IMR-90 (cell line): ENCODE measurements at regions not wholly inside any gene's neighbourhood (a gene's known extent, or its start where the extent isn't known, plus 50 kb on each side); places are given as distances from the start of the nearest gene placed in this dataset.

Source experiments
- ATAC-seq: fragments of 200-7000 bp; cut with Tn5 transposase; 2 replicates; pipeline ENCODE4 v1.9.1; 2020; ENCODE audit warnings: low read depth, mild to moderate bottlenecking, moderate library complexity
- BruUV-seq: library from RNA; stranded (reverse); fragments of 400-500 nt; replicated peaks from 2 replicates; lab custom pipeline; 2021; lab: Mats Ljungman, UMichigan
- CTCF ChIA-PET: fragments of 300-600 bp; formaldehyde crosslinking; extraction: SDS; loops from one replicate; lab custom pipeline; 2021; ENCODE audit warnings: antibody characterized with exemption; lab: Yijun Ruan, JAX
- POLR2A ChIA-PET: fragments of 300-600 bp; sonication (Branson Sonifier 250); formaldehyde crosslinking; loops from one replicate; lab custom pipeline; 2022; ENCODE audit warnings: antibody characterized with exemption; ENCODE audit not compliant: unreplicated experiment; lab: Charles Lee
- DNase-seq: peaks from one replicate; pipeline ENCODE4 v3.0.0; 2013
- H2AFZ ChIP-seq: replicated peaks from 2 replicates; pipeline ENCODE3; 2013; ENCODE audit warnings: low read length, mild to moderate bottlenecking; ENCODE audit not compliant: poor library complexity
- H2AK5ac ChIP-seq: 2 replicates; pipeline ENCODE4 v1.6.1; 2013; ENCODE audit warnings: low read depth, low read length, inconsistent platforms
- H2AK9ac ChIP-seq: replicated peaks from 2 replicates; pipeline ENCODE3; 2013; ENCODE audit warnings: mild to moderate bottlenecking, low read depth, low read length, moderate library complexity; ENCODE audit not compliant: poor library complexity
- H2BK120ac ChIP-seq: 2 replicates; pipeline ENCODE4 v1.6.1; 2013; ENCODE audit warnings: low read depth, low read length, inconsistent platforms
- H2BK15ac ChIP-seq: 3 replicates; pipeline ENCODE4 v1.6.1; 2013; ENCODE audit warnings: low read depth, low read length, inconsistent platforms
- H2BK20ac ChIP-seq: 2 replicates; pipeline ENCODE4 v1.6.1; 2013; ENCODE audit warnings: low read depth, mild to moderate bottlenecking, inconsistent platforms, low read length, moderate library complexity
- H2BK5ac ChIP-seq: 2 replicates; pipeline ENCODE4 v1.6.1; 2013; ENCODE audit warnings: mild to moderate bottlenecking, low read depth, low read length, inconsistent platforms; ENCODE audit not compliant: poor library complexity, severe bottlenecking
- H3K14ac ChIP-seq: replicated peaks from 2 replicates; pipeline ENCODE4 v1.6.1; 2013; ENCODE audit warnings: low read depth, low read length, inconsistent platforms
- H3K18ac ChIP-seq: 2 replicates; pipeline ENCODE4 v1.6.1; 2013; ENCODE audit warnings: low read depth, low read length, control low read depth
- H3K23ac ChIP-seq: 2 replicates; pipeline ENCODE4 v1.6.1; 2013; ENCODE audit warnings: low read depth, low read length, inconsistent platforms
- H3K27ac ChIP-seq: 2 replicates; pipeline ENCODE4 v1.5.1; 2013; ENCODE audit warnings: mild to moderate bottlenecking, control low read depth, low read length; ENCODE audit not compliant: insufficient read depth
- H3K27me3 ChIP-seq: 2 replicates; pipeline ENCODE4 v1.6.1; 2013; ENCODE audit warnings: low read length; ENCODE audit not compliant: control insufficient read depth, insufficient read depth
- H3K36me3 ChIP-seq: 2 replicates; pipeline ENCODE4 v1.6.1; 2013; ENCODE audit warnings: low read length, mixed read lengths; ENCODE audit not compliant: control insufficient read depth, insufficient read depth
- H3K4ac ChIP-seq: 2 replicates; pipeline ENCODE4 v1.6.1; 2013; ENCODE audit warnings: low read depth, low read length, inconsistent platforms
- H3K4me1 ChIP-seq: 2 replicates; pipeline ENCODE4 v1.6.1; 2013; ENCODE audit warnings: low read length, mixed read lengths; ENCODE audit not compliant: control insufficient read depth, insufficient read depth
- H3K4me2 ChIP-seq: 2 replicates; pipeline ENCODE4 v1.6.1; 2013; ENCODE audit warnings: low read depth, mild to moderate bottlenecking, control low read depth, low read length, moderate library complexity
- H3K4me3 ChIP-seq: 2 replicates; pipeline ENCODE4 v1.5.1; 2013; ENCODE audit warnings: low read depth, mild to moderate bottlenecking, control low read depth, low read length, moderate library complexity; ENCODE audit not compliant: insufficient read depth
- H3K56ac ChIP-seq: 2 replicates; pipeline ENCODE4 v1.6.1; 2013; ENCODE audit warnings: low read length, inconsistent platforms; ENCODE audit not compliant: insufficient read depth; ENCODE audit errors: extremely low read depth
- H3K79me1 ChIP-seq, 2 experiments: 2 replicates each; pipeline ENCODE4 v1.6.1; 2013; ENCODE audit warnings: low read length in 2 of 2, inconsistent platforms in 1 of 2, low read depth in 1 of 2
- H3K9ac ChIP-seq: 2 replicates; pipeline ENCODE4 v1.6.1; 2013; ENCODE audit warnings: low read depth, low read length, control low read depth
- H3K9me1 ChIP-seq: 2 replicates; pipeline ENCODE4 v1.6.1; 2013; ENCODE audit warnings: low read length, inconsistent platforms; ENCODE audit not compliant: insufficient read depth
- H3K9me3 ChIP-seq: 2 replicates; pipeline ENCODE4 v1.6.1; 2013; ENCODE audit warnings: low read length; ENCODE audit not compliant: control insufficient read depth, insufficient read depth
- H4K20me1 ChIP-seq: 2 replicates; pipeline ENCODE4 v1.6.1; 2013; ENCODE audit warnings: low read length, inconsistent platforms; ENCODE audit not compliant: insufficient read depth
- H4K5ac ChIP-seq: 2 replicates; pipeline ENCODE4 v1.6.1; 2013; ENCODE audit warnings: mild to moderate bottlenecking, low read depth, low read length, control low read depth
- H4K8ac ChIP-seq, 2 experiments: 2 replicates each; pipeline ENCODE4 v1.6.1; 2013; ENCODE audit warnings: low read depth in 2 of 2, low read length in 2 of 2, control low read depth in 1 of 2, inconsistent platforms in 1 of 2
- H4K91ac ChIP-seq: 2 replicates; pipeline ENCODE4 v1.6.1; 2013; ENCODE audit warnings: low read depth, low read length, inconsistent platforms; ENCODE audit not compliant: insufficient read depth
- POLR2A ChIP-seq: IDR thresholded peaks from 2 replicates; pipeline ENCODE4 v1.6.1; 2012; ENCODE audit warnings: mild to moderate bottlenecking, low read depth, low read length
- WGBS, 2 experiments: methylation state at CpG; one replicate each; pipeline versions ENCODE4 v1.1.5 to v1.1.7; 2013; ENCODE audit warnings: missing lambda C conversion rate in 2 of 2; ENCODE audit not compliant: insufficient read length in 1 of 2; ENCODE audit errors: extremely low coverage in 2 of 2; 5-methylcytosine and 5-hydroxymethylcytosine counted together
- dilution Hi-C: fragments of 300-500 bp; cut with HindIII; formaldehyde crosslinking; loops from one replicate; pipeline ENCODE4 v1.14.3; 2018; ENCODE audit warnings: low sequenced_read_pairs; ENCODE audit not compliant: unreplicated experiment
- in situ Hi-C: fragments of 300-500 bp; cut with MboI; formaldehyde crosslinking; loops from 3 replicates; pipeline ENCODE4 v1.14.3; 2019; ENCODE audit warnings: low sequenced_read_pairs, inconsistent platforms, mixed read lengths
- intact Hi-C: fragments of 100-400 bp; cut with micrococcal nuclease; formaldehyde crosslinking; loops from 2 replicates; pipeline ENCODE4 v1.10.0; 2022

- ChIA-PET POLR2A (no interaction called here), CTCF (no interaction called here)
- Histone ChIP-seq H2AFZ (no peak overlapping the region), H2BK20ac (no peak overlapping the region), H4K91ac (no peak overlapping the region), H2AK9ac (no peak overlapping the region), H3K4ac (no peak overlapping the region), H3K9me1 (no peaks in the 10 kb centered on the region), H2BK120ac (no peak overlapping the region), H2BK5ac (no peak overlapping the region), H4K5ac (no peak overlapping the region), H3K14ac (no peak overlapping the region), H3K9me3 (no peaks in the 10 kb centered on the region), H3K79me1 (no peaks in the 10 kb centered on the region), H3K4me1 (no peaks in the 10 kb centered on the region), H3K9ac (no peak overlapping the region), H3K18ac (no peak overlapping the region), H3K56ac (no peak overlapping the region), H3K27me3 (peaks cover 6% of the 10 kb centered on the region), H4K8ac (no peak overlapping the region), H3K4me3 (no peak overlapping the region), H3K36me3 (no peaks in the 10 kb centered on the region), H3K4me2 (no peak overlapping the region), H3K27ac (no peak overlapping the region), H2AK5ac (no peak overlapping the region), H4K20me1 (no peaks in the 10 kb centered on the region), H2BK15ac (no peak overlapping the region), H3K23ac (no peak overlapping the region)
- no peak for TF ChIP-seq POLR2A
- in situ Hi-C loops (no loop called here), dilution Hi-C loops (no loop called here), intact Hi-C loops (no loop called here)
- DNase-seq, result no peak
- 65% methylated on average over 4 of the region's 9 CpGs; no CpG with 5 or more reads in 1 of the 2 experiments for WGBS, 2 experiments
- no TSS peak for BruUV-seq
- ATAC-seq, result no peak
These were observed 84.0 kb upstream of the GSX1 start for GRCh38 chr13:27708325-27708724.
